ENCODE measurements at regions not wholly inside any gene's neighbourhood (a gene's known extent, or its start where the extent isn't known, plus 50 kb on each side); places are given as distances from the start of the nearest gene placed in this dataset.
"Not testable (repeated sequence)": the region's sequence is repeated elsewhere in the genome, so short reads cannot be mapped to it uniquely, and the experiment has no call there.

GRCh38 chr1:209202321-209202720 is 381.2 kb upstream of the CAMK1G start:
- TF ChIP-seq, protein P1, sequence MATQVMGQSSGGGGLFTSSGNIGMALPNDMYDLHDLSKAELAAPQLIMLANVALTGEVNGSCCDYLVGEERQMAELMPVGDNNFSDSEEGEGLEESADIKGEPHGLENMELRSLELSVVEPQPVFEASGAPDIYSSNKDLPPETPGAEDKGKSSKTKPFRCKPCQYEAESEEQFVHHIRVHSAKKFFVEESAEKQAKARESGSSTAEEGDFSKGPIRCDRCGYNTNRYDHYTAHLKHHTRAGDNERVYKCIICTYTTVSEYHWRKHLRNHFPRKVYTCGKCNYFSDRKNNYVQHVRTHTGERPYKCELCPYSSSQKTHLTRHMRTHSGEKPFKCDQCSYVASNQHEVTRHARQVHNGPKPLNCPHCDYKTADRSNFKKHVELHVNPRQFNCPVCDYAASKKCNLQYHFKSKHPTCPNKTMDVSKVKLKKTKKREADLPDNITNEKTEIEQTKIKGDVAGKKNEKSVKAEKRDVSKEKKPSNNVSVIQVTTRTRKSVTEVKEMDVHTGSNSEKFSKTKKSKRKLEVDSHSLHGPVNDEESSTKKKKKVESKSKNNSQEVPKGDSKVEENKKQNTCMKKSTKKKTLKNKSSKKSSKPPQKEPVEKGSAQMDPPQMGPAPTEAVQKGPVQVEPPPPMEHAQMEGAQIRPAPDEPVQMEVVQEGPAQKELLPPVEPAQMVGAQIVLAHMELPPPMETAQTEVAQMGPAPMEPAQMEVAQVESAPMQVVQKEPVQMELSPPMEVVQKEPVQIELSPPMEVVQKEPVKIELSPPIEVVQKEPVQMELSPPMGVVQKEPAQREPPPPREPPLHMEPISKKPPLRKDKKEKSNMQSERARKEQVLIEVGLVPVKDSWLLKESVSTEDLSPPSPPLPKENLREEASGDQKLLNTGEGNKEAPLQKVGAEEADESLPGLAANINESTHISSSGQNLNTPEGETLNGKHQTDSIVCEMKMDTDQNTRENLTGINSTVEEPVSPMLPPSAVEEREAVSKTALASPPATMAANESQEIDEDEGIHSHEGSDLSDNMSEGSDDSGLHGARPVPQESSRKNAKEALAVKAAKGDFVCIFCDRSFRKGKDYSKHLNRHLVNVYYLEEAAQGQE (IDR thresholded peaks at IDR 0.05; ENCODE audit: borderline replicate concordance): not testable (repeated sequence)
- TF ChIP-seq POLR2AphosphoS5 (IDR thresholded peaks at IDR 0.05): not testable (repeated sequence)
